Coronary artery (tissue), 2 donors: ENCODE measurements at regions not wholly inside any gene's neighbourhood (a gene's known extent, or its start where the extent isn't known, plus 50 kb on each side); places are given as distances from the start of the nearest gene placed in this dataset.

ENCODE experiments used
- DNase-seq: peaks from one replicate; pipeline ENCODE4 v3.0.0-alpha.2; 2017; ENCODE audit warnings: low spot score
- H3K27ac ChIP-seq, 2 donors: fragments of 200-600 bp; sonication (generic); one replicate each; pipeline ENCODE4 v1.5.1; 2016 to 2019
- H3K4me3 ChIP-seq: fragments of 200-600 bp; sonication (generic); 2 replicates; pipeline ENCODE4 v1.5.1; 2016; ENCODE audit warnings: mild to moderate bottlenecking, moderate library complexity
- CTCF ChIP-seq: fragments of 200-600 bp; sonication (generic); IDR thresholded peaks from one replicate; pipeline ENCODE4 v1.5.1; 2019; ENCODE audit warnings: antibody characterized with exemption

GRCh38 chr18:41465386-41465785 lies 489.6 kb upstream of the PIK3C3 start:
- TF ChIP-seq CTCF: no peak
- no peak overlapping the region for H3K27ac ChIP-seq
- no peak overlapping the region for H3K4me3 ChIP-seq
- no peak for DNase-seq

GRCh38 chr18:41464278-41464677 lies 490.8 kb upstream of the PIK3C3 start:
- no peak for TF ChIP-seq CTCF
- no peak for DNase-seq
- H3K27ac ChIP-seq: no peak overlapping the region
- H3K4me3 ChIP-seq: no peak overlapping the region

- Histone ChIP-seq H3K27ac (no peak overlapping the region), H3K4me3 (no peak overlapping the region)
- no peak for DNase-seq
- no peak for TF ChIP-seq CTCF
These were observed 492.1 kb upstream of the PIK3C3 start for GRCh38 chr18:41462946-41463345.

- no peak for TF ChIP-seq CTCF
- DNase-seq: no peak
- Histone ChIP-seq H3K27ac (no peak overlapping the region), H3K4me3 (no peak overlapping the region)
These were observed 493.9 kb upstream of the PIK3C3 start for GRCh38 chr18:41461114-41461513.

DNA sequence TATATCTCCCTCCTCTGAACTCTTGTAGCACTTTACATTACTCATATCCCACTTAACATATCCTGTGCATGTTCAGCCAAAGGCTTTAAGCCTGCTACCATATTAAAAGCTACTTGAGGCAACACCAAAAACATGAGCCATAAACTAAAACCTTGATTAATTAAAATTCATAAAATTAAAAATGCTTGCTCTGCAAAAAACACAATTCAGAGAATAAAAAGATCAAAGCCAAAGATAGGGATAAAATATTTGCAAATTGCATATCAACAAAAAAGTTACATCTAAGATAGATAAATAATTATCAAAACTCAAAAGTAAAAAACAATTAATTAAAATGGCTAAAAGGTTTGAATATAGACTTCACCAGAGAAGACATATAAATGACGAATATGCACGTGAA lies 495.4 kb upstream of the PIK3C3 start:
- TF ChIP-seq CTCF: no peak
- no peak overlapping the region for H3K27ac ChIP-seq

DNA sequence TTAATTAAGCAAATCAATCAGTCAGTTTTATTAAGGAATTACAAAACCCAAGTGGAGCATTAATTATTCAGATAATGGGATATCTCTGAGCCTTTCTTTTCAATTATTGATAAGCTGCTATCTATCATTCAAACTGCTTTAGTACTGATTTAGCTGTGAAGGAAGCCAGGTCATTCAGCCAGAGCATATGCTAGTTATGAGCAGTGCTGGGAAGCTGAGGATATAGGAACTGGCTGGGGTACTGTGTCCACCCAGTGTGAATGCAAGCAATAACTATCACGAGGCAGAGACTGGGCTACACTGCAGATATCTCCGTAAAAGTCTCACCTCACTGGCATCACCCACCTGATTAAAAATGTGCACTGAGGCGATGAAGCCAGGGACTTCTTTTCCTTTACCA lies 496.7 kb upstream of the PIK3C3 start:
- no peak overlapping the region for H3K4me3 ChIP-seq
- DNase-seq: no peak
- TF ChIP-seq CTCF: no peak
- no peak overlapping the region for H3K27ac ChIP-seq

More for the DNA sequence above, 495.4 kb upstream of the PIK3C3 start:
- no peak overlapping the region for H3K4me3 ChIP-seq
- no peak for DNase-seq

GRCh38 chr18:41457765-41458326 lies 497.2 kb upstream of the PIK3C3 start:
- no peak overlapping the region for H3K4me3 ChIP-seq
- H3K27ac ChIP-seq: no peak overlapping the region
- TF ChIP-seq CTCF: no peak
- DNase-seq: no peak
